Uterus (tissue), 2 donors: ENCODE measurements at regions not wholly inside any gene's neighbourhood (a gene's known extent, or its start where the extent isn't known, plus 50 kb on each side); places are given as distances from the start of the nearest gene placed in this dataset.

Experiments used
- CTCF ChIP-seq, 4 experiments: fragments of 200-600 bp in 2 of 4; fragments of 450-650 bp in 2 of 4; sonication (generic) in 2 of 4; IDR thresholded peaks; one replicate each; pipeline ENCODE4 v1.5.1; 2016 to 2019; ENCODE audit warnings: antibody characterized with exemption in 4 of 4, mild to moderate bottlenecking in 2 of 4, moderate library complexity in 1 of 4
- POLR2A ChIP-seq, 2 donors: fragments of 450-650 bp; IDR thresholded peaks; one replicate each; pipeline ENCODE4 v1.6.1; 2016; ENCODE audit warnings: antibody characterized with exemption in 2 of 2, mild to moderate bottlenecking in 1 of 2, moderate library complexity in 1 of 2

- TF ChIP-seq CTCF (IDR thresholded peaks at IDR 0.05) (no peak), POLR2A (IDR thresholded peaks at IDR 0.05) (no peak)
Measured at GRCh38 chr9:82192211-82192610, 203.6 kb downstream of the SPATA31D1 start.
